ENCODE measurements at regions not wholly inside any gene's neighbourhood (a gene's known extent, or its start where the extent isn't known, plus 50 kb on each side); places are given as distances from the start of the nearest gene placed in this dataset.

DNA sequence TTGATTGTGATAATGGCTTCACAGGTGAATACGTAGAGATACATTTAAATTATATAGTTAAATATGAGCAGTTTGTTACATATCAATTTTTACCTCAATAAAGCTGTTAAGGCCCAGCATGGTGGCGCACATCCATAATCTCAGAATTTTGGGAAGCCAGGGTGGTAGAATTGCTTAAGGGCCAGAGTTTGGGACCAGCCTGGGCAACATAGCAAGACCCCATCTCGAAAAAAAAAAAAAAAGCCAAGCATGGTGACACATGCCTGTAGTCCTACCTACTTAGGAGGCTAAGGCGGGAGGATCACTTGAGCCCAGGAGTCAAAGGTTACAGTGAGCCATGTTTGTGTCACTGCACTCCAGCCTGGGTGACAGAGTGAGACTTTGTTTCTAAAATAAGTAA lies 138.7 kb upstream of the TMEM161B start:
- TF ChIP-seq, protein P1, sequence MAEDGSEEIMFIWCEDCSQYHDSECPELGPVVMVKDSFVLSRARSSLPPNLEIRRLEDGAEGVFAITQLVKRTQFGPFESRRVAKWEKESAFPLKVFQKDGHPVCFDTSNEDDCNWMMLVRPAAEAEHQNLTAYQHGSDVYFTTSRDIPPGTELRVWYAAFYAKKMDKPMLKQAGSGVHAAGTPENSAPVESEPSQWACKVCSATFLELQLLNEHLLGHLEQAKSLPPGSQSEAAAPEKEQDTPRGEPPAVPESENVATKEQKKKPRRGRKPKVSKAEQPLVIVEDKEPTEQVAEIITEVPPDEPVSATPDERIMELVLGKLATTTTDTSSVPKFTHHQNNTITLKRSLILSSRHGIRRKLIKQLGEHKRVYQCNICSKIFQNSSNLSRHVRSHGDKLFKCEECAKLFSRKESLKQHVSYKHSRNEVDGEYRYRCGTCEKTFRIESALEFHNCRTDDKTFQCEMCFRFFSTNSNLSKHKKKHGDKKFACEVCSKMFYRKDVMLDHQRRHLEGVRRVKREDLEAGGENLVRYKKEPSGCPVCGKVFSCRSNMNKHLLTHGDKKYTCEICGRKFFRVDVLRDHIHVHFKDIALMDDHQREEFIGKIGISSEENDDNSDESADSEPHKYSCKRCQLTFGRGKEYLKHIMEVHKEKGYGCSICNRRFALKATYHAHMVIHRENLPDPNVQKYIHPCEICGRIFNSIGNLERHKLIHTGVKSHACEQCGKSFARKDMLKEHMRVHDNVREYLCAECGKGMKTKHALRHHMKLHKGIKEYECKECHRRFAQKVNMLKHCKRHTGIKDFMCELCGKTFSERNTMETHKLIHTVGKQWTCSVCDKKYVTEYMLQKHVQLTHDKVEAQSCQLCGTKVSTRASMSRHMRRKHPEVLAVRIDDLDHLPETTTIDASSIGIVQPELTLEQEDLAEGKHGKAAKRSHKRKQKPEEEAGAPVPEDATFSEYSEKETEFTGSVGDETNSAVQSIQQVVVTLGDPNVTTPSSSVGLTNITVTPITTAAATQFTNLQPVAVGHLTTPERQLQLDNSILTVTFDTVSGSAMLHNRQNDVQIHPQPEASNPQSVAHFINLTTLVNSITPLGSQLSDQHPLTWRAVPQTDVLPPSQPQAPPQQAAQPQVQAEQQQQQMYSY (CRISPR knock-in tag; IDR thresholded peaks at IDR 0.05), result no peak
- TF ChIP-seq, protein P2, sequence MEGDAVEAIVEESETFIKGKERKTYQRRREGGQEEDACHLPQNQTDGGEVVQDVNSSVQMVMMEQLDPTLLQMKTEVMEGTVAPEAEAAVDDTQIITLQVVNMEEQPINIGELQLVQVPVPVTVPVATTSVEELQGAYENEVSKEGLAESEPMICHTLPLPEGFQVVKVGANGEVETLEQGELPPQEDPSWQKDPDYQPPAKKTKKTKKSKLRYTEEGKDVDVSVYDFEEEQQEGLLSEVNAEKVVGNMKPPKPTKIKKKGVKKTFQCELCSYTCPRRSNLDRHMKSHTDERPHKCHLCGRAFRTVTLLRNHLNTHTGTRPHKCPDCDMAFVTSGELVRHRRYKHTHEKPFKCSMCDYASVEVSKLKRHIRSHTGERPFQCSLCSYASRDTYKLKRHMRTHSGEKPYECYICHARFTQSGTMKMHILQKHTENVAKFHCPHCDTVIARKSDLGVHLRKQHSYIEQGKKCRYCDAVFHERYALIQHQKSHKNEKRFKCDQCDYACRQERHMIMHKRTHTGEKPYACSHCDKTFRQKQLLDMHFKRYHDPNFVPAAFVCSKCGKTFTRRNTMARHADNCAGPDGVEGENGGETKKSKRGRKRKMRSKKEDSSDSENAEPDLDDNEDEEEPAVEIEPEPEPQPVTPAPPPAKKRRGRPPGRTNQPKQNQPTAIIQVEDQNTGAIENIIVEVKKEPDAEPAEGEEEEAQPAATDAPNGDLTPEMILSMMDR (IDR thresholded peaks at IDR 0.05), result no peak
- TF ChIP-seq, protein P3, sequence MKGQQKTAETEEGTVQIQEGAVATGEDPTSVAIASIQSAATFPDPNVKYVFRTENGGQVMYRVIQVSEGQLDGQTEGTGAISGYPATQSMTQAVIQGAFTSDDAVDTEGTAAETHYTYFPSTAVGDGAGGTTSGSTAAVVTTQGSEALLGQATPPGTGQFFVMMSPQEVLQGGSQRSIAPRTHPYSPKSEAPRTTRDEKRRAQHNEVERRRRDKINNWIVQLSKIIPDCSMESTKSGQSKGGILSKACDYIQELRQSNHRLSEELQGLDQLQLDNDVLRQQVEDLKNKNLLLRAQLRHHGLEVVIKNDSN (CRISPR knock-in tag; IDR thresholded peaks at IDR 0.05), result no peak
